ENCODE measurements at regions not wholly inside any gene's neighbourhood (a gene's known extent, or its start where the extent isn't known, plus 50 kb on each side); places are given as distances from the start of the nearest gene placed in this dataset.
A peak's percentile ranks its signal among the peaks of the same experiment; 100 is the strongest.

- Histone ChIP-seq H4K91ac (replicated peaks; ENCODE audit: insufficient read length, low read length) (no peak overlapping the region), H3K9ac (replicated peaks in 1 of 4; ENCODE audit: extremely low read depth in 1 of 4, low read depth in 3 of 4, low read length in 3 of 4) (no peak overlapping the region; a peak in 1 of 7 replicates), H2AFZ (ENCODE audit: low read length) (no peak overlapping the region), H4K8ac (ENCODE audit: extremely low read depth, insufficient read depth, low read length) (no peak overlapping the region), H4K20me1 (replicated peaks in 1 of 2; ENCODE audit: control insufficient read depth in 1 of 2, insufficient read depth in 2 of 2, low read length in 2 of 2) (no peaks in the 10 kb centered on the region), H3K27ac (ENCODE audit: low read depth, low read length) (no peak overlapping the region), H2BK120ac (replicated peaks; ENCODE audit: low read depth, low read length) (no peak overlapping the region), H2BK15ac (ENCODE audit: low read length) (0 out of 2 replicates have a peak overlapping the region, but pooled peaks have one; percentile 53), H3K9me3 (ENCODE audit: insufficient read depth in 2 of 2, low read depth in 1 of 2, low read length in 1 of 2) (no peaks in the 10 kb centered on the region), H2AK5ac (ENCODE audit: low read depth, low read length) (no peak overlapping the region), H3K23ac (ENCODE audit: insufficient read length) (no peak overlapping the region), H2BK20ac (ENCODE audit: low read length) (no peak overlapping the region), H3K4me2 (ENCODE audit: insufficient read depth in 1 of 2, low read depth in 2 of 2, low read length in 2 of 2) (no peak overlapping the region), H3K56ac (replicated peaks; ENCODE audit: insufficient read length, low read depth, low read length) (no peak overlapping the region), H3K4me3 (ENCODE audit: extremely low read depth in 1 of 4, insufficient read depth in 2 of 4, low read depth in 3 of 4, low read length in 4 of 4) (no peak overlapping the region), H3K23me2 (ENCODE audit: low read depth, low read length) (no peaks in the 10 kb centered on the region), H2BK12ac (ENCODE audit: low read depth, low read length) (no peak overlapping the region), H3K79me1 (ENCODE audit: low read depth, low read length) (no peaks in the 10 kb centered on the region), H3K4me1 (replicated peaks in 1 of 4; ENCODE audit: control insufficient read depth in 3 of 4, insufficient read depth in 4 of 4, low read length in 3 of 4) (no peaks in the 10 kb centered on the region), H3K79me2 (ENCODE audit: control insufficient read depth in 1 of 2, insufficient read depth in 2 of 2, low read length in 2 of 2) (no peaks in the 10 kb centered on the region), H3K18ac (ENCODE audit: extremely low read depth, low read length) (no peak overlapping the region), H3K4ac (replicated peaks; ENCODE audit: insufficient read length, low read depth, low read length) (no peak overlapping the region), H2BK5ac (ENCODE audit: low read depth, low read length) (no peak overlapping the region), H4K5ac (ENCODE audit: insufficient read length, low read depth, low read length) (no peak overlapping the region), H3K27me3 (replicated peaks in 1 of 4; ENCODE audit: control insufficient read depth in 3 of 4, extremely low read depth in 1 of 4, insufficient read depth in 3 of 4, low read length in 3 of 4) (no peaks in the 10 kb centered on the region), H3K14ac (ENCODE audit: insufficient read length) (no peak overlapping the region), H3K36me3 (ENCODE audit: control insufficient read depth in 2 of 4, insufficient read depth in 4 of 4, low read length in 3 of 4) (no peaks in the 10 kb centered on the region)
- POLR2A ChIA-PET (ENCODE audit: partially characterized antibody) = no interaction called here
- CTCF ChIA-PET (ENCODE audit: partially characterized antibody) = no interaction called here
- 91% methylated on average over 3 of the region's 3 CpGs; no CpG with 5 or more reads in 1 of the 2 experiments for WGBS, 2 experiments (ENCODE audit: extremely low coverage in 1 of 2, insufficient coverage in 1 of 2, insufficient read length in 1 of 2, insufficient replicate concordance in 2 of 2, low coverage in 1 of 2, low lambda C conversion rate in 2 of 2, missing lambda C conversion rate in 1 of 2)
- FAIRE-seq (no peak), DNase-seq (ENCODE audit: low read depth in 1 of 2, low spot score in 2 of 2) (no peak)
- TF ChIP-seq JUN (IDR thresholded peaks at IDR 0.05; ENCODE audit: low read depth, low read length) = no peak
Observed at GRCh38 chr9:20082406-20082805, 293.6 kb upstream of the SLC24A2 start.

Measured in H1 (cell line).